Breast epithelium (tissue), 3 donors: ENCODE measurements at regions not wholly inside any gene's neighbourhood (a gene's known extent, or its start where the extent isn't known, plus 50 kb on each side); places are given as distances from the start of the nearest gene placed in this dataset.

Source experiments
- POLR2A ChIP-seq: fragments of 450-650 bp; IDR thresholded peaks from one replicate; pipeline ENCODE4 v1.6.1; 2016; ENCODE audit warnings: antibody characterized with exemption, mild to moderate bottlenecking, moderate library complexity
- POLR2AphosphoS5 ChIP-seq, 3 donors: sonication (generic); formaldehyde crosslinking; IDR thresholded peaks; one replicate each; pipeline ENCODE4 v1.6.1; 2017; ENCODE audit warnings: antibody characterized with exemption in 3 of 3
- TF ChIP-seq, protein P1 (sequence below), 3 donors: fragments of 450-650 bp; IDR thresholded peaks; one replicate each; pipeline ENCODE4 v1.5.1; 2016 to 2017; ENCODE audit warnings: antibody characterized with exemption in 3 of 3, mild to moderate bottlenecking in 3 of 3, moderate library complexity in 3 of 3

DNA sequence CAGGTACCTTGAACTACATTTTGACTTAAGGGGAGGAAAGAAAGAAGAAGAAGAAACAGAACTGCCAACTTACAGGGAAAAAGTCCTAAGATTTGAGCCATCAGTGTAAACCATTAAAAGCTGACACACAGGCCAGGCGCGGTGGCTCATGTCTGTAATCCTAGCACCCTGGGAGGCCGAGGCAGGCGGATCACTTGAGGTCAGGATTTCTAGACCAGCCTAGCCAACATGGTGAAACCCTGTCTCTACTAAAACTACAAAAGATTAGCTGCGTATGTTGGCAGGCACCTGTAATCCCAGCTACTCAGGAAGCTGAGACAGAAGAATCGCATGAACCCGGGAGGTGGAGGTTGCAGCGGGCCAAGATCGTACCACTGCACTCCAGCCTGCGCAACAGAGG is 389.7 kb upstream of the FAM241A start:
- TF ChIP-seq POLR2AphosphoS5 (IDR thresholded peaks at IDR 0.05) (no peak), POLR2A (no peak)
- TF ChIP-seq, protein P1, sequence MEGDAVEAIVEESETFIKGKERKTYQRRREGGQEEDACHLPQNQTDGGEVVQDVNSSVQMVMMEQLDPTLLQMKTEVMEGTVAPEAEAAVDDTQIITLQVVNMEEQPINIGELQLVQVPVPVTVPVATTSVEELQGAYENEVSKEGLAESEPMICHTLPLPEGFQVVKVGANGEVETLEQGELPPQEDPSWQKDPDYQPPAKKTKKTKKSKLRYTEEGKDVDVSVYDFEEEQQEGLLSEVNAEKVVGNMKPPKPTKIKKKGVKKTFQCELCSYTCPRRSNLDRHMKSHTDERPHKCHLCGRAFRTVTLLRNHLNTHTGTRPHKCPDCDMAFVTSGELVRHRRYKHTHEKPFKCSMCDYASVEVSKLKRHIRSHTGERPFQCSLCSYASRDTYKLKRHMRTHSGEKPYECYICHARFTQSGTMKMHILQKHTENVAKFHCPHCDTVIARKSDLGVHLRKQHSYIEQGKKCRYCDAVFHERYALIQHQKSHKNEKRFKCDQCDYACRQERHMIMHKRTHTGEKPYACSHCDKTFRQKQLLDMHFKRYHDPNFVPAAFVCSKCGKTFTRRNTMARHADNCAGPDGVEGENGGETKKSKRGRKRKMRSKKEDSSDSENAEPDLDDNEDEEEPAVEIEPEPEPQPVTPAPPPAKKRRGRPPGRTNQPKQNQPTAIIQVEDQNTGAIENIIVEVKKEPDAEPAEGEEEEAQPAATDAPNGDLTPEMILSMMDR (IDR thresholded peaks at IDR 0.05): no peak
